Upper lobe of left lung (tissue), 6 donors: ENCODE measurements at regions not wholly inside any gene's neighbourhood (a gene's known extent, or its start where the extent isn't known, plus 50 kb on each side); places are given as distances from the start of the nearest gene placed in this dataset.

Experiments used
- ATAC-seq, 2 donors: fragments of 200-7000 bp; cut with Tn5 transposase; one replicate each; pipeline ENCODE4 v1.9.1; 2022; ENCODE audit warnings: mild to moderate bottlenecking in 2 of 2, moderate library complexity in 2 of 2; ENCODE audit not compliant: low FRiP score in 2 of 2
- DNase-seq, 2 donors: peaks; one replicate each; pipeline ENCODE4 v3.0.0-alpha.2; 2019 to 2020
- H3K27ac ChIP-seq, 4 donors: fragments of 200-600 bp; sonication (generic); one replicate each; pipeline ENCODE4 v1.5.1; 2016 to 2019
- H3K27me3 ChIP-seq, 4 donors: fragments of 200-600 bp; sonication (generic); one replicate each; pipeline ENCODE4 v1.5.1; 2017 to 2019
- H3K36me3 ChIP-seq, 4 donors: fragments of 200-600 bp; sonication (generic); one replicate each; pipeline ENCODE4 v1.5.1; 2016 to 2019
- H3K4me1 ChIP-seq, 4 donors: fragments of 200-600 bp; sonication (generic); one replicate each; pipeline ENCODE4 v1.5.1; 2018 to 2019
- H3K4me3 ChIP-seq, 4 donors: fragments of 200-600 bp; sonication (generic); one replicate each; pipeline ENCODE4 v1.5.1; 2017 to 2019; ENCODE audit warnings: mild to moderate bottlenecking in 2 of 4, moderate library complexity in 1 of 4
- H3K9me3 ChIP-seq, 4 donors: fragments of 200-600 bp; sonication (generic); one replicate each; pipeline ENCODE4 v1.5.1; 2018 to 2019
- EP300 ChIP-seq, 4 donors: sonication (generic); formaldehyde crosslinking; IDR thresholded peaks; one replicate each; pipeline ENCODE4 v1.5.1; 2017; ENCODE audit warnings: antibody characterized with exemption in 4 of 4, control low read depth in 2 of 4
- POLR2A ChIP-seq, 4 donors: fragments of 450-650 bp; IDR thresholded peaks; one replicate each; pipeline ENCODE4 v1.5.1; 2016 to 2017; ENCODE audit warnings: antibody characterized with exemption in 4 of 4, mild to moderate bottlenecking in 2 of 4
- POLR2AphosphoS5 ChIP-seq, 2 donors: sonication (generic); formaldehyde crosslinking; IDR thresholded peaks; one replicate each; pipeline ENCODE4 v1.5.1; 2017; ENCODE audit warnings: antibody characterized with exemption in 2 of 2
- WGBS, 2 donors: methylation state at CpG; one replicate each; pipeline ENCODE4 v1.1.5; 2017 to 2018; 5-methylcytosine and 5-hydroxymethylcytosine counted together
- TF ChIP-seq, protein P1 (sequence below), 6 experiments: fragments of 450-650 bp in 4 of 6; fragments of 200-600 bp in 2 of 6; sonication (generic) in 2 of 6; IDR thresholded peaks; one replicate each; pipeline ENCODE4 v1.5.1; 2016 to 2019; ENCODE audit warnings: antibody characterized with exemption in 6 of 6
- donor health status: DM: no; HTN: no; CAD: no; lungs with moderate emphysema.
- donor health status: DM: no; HTN: yes; CAD: no; lungs with severe emphysema.

DNA sequence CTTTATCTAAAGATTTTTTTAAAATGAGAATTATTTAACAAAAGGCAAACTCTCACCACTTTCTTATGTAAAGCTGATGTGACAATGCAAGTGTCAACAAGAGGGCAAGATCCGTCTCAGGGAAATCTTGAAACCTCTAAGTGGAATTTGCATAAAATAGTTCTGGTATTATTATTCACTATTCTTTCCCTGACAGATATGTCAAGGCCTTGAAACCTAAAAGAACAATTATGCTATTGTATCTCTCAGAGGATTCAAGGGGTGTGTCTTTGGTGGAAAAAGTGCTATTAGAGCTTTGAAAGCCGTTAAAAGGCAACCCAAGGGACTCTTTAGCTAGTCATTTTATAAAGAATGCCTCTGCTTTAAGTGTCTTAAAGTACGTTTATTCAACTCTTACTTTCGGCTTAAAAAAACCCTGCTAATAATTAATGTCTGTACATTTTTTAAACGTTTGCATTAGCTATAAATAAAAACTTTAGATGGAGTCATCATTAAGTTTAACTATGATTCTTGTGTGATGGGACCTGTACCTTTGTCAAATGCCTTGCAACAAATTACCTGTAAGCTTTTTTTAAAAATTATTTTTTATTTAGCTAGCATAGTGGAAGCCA is 585.5 kb downstream of the VRK1 start:
- DNase-seq (no peak), ATAC-seq (no peak)
- WGBS, 2 donors: 51 to 53% methylated on average over 5 of the region's 5 CpGs
- H3K27ac ChIP-seq: no peak overlapping the region
- H3K27me3 ChIP-seq: no peaks in the 10 kb centered on the region
- TF ChIP-seq, protein P1, sequence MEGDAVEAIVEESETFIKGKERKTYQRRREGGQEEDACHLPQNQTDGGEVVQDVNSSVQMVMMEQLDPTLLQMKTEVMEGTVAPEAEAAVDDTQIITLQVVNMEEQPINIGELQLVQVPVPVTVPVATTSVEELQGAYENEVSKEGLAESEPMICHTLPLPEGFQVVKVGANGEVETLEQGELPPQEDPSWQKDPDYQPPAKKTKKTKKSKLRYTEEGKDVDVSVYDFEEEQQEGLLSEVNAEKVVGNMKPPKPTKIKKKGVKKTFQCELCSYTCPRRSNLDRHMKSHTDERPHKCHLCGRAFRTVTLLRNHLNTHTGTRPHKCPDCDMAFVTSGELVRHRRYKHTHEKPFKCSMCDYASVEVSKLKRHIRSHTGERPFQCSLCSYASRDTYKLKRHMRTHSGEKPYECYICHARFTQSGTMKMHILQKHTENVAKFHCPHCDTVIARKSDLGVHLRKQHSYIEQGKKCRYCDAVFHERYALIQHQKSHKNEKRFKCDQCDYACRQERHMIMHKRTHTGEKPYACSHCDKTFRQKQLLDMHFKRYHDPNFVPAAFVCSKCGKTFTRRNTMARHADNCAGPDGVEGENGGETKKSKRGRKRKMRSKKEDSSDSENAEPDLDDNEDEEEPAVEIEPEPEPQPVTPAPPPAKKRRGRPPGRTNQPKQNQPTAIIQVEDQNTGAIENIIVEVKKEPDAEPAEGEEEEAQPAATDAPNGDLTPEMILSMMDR (IDR thresholded peaks at IDR 0.05): no peak
- no peak for TF ChIP-seq POLR2A (IDR thresholded peaks at IDR 0.05)
- TF ChIP-seq EP300 (IDR thresholded peaks at IDR 0.05): no peak
- TF ChIP-seq POLR2AphosphoS5 (IDR thresholded peaks at IDR 0.05): no peak
- no peaks in the 10 kb centered on the region for H3K4me1 ChIP-seq
- H3K4me3 ChIP-seq: no peak overlapping the region
- no peaks in the 10 kb centered on the region for H3K9me3 ChIP-seq
- H3K36me3 ChIP-seq: no peaks in the 10 kb centered on the region

DNA sequence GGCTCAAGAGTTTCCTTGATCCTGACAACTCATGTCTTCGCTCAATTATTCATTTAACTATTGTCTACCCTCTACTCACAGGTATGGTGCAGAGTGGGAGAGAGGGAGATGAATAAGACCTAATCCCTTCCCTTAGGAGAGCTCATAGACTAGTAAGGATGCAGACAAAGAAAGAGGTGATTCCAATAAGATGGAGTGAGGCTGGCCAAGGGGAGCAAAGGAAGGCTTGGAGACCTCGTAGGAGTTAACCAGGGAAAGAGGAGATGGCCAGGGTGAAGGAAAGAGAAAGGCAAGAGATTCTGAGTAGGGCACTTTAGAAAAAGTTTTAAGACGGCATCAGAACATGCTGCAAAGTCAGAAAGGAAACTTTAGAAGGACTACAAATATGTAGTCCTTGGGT is 588.5 kb downstream of the VRK1 start:
- Histone ChIP-seq H3K9me3 (no peaks in the 10 kb centered on the region), H3K27ac (no peak overlapping the region), H3K27me3 (no peaks in the 10 kb centered on the region), H3K4me1 (no peaks in the 10 kb centered on the region), H3K4me3 (no peak overlapping the region), H3K36me3 (no peaks in the 10 kb centered on the region)
- no peak for ATAC-seq
- WGBS, 2 donors: 78 to 87% methylated on average over 3 of the region's 3 CpGs
- DNase-seq: no peak
- no peak for TF ChIP-seq POLR2AphosphoS5 (IDR thresholded peaks at IDR 0.05)

DNA sequence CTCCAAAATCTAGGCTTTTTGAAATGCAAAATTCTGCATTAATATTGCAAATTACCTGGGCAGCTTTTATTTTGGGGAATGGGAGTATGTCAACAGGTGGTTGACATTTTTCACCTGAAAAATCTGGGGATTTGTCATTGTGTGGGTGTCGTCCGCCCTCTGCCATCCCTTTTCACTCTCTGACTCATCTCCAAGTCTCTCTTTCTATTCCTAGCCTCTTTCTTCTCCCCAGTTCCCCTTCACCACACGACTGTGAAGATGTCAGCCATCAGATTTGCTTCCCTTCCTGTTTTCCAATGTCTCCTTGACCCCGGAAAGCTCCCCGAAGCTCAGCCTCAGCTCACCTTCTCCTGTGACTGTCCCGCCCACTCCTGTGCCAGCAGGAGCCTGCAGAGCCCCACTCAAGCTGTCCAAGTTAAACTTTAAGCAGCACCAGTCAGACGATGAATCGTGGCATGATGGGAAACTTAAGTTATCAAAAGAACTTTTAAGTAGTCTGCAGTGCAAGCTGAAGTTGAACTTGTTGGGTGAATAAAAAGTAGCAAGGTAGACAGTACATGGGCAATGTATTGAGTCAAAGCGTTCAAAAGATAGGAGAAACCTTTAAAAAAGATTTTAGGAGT is 590.2 kb downstream of the VRK1 start:
- no peak for TF ChIP-seq POLR2A (IDR thresholded peaks at IDR 0.05)
- no peak for TF ChIP-seq POLR2AphosphoS5 (IDR thresholded peaks at IDR 0.05)
- TF ChIP-seq, protein P1 (IDR thresholded peaks at IDR 0.05): no peak
- no peak for TF ChIP-seq EP300 (IDR thresholded peaks at IDR 0.05)
- no peaks in the 10 kb centered on the region for H3K4me1 ChIP-seq
- no peaks in the 10 kb centered on the region for H3K36me3 ChIP-seq
- H3K9me3 ChIP-seq: no peaks in the 10 kb centered on the region
- 45 to 51% methylated on average over 9 of the region's 9 CpGs for WGBS, 2 donors
- no peak overlapping the region for H3K27ac ChIP-seq
- ATAC-seq (no peak), DNase-seq (no peak)
- no peaks in the 10 kb centered on the region for H3K27me3 ChIP-seq
- no peak overlapping the region for H3K4me3 ChIP-seq

DNA sequence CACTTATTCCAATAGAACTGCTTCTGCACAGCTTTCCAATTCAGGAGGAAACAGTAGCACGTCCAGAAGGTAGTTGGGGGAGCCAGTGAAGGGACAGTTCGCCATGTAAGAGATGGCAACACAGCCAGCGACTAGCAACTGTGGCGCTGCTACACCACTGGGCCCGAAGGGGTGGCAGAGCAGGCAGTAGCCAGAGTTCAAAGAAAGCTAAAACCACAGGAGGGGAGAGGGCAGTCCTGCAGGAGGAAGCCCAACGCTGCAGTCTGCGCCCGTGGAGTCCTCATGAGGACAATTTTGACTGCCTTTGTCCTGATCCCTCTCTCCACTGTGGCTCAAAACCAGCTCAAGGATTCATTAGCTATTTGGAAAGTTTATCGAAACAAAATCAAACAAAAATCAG is 591.2 kb downstream of the VRK1 start:
- Histone ChIP-seq H3K9me3 (no peaks in the 10 kb centered on the region), H3K4me3 (no peak overlapping the region), H3K36me3 (no peaks in the 10 kb centered on the region), H3K4me1 (no peaks in the 10 kb centered on the region), H3K27ac (no peak overlapping the region), H3K27me3 (no peaks in the 10 kb centered on the region)
- TF ChIP-seq POLR2A (IDR thresholded peaks at IDR 0.05): no peak
- no peak for TF ChIP-seq EP300 (IDR thresholded peaks at IDR 0.05)
- TF ChIP-seq, protein P1 (IDR thresholded peaks at IDR 0.05): no peak
- TF ChIP-seq POLR2AphosphoS5 (IDR thresholded peaks at IDR 0.05): no peak
- 42 to 46% methylated on average over 9 of the region's 9 CpGs for WGBS, 2 donors
- ATAC-seq (no peak), DNase-seq (no peak)

DNA sequence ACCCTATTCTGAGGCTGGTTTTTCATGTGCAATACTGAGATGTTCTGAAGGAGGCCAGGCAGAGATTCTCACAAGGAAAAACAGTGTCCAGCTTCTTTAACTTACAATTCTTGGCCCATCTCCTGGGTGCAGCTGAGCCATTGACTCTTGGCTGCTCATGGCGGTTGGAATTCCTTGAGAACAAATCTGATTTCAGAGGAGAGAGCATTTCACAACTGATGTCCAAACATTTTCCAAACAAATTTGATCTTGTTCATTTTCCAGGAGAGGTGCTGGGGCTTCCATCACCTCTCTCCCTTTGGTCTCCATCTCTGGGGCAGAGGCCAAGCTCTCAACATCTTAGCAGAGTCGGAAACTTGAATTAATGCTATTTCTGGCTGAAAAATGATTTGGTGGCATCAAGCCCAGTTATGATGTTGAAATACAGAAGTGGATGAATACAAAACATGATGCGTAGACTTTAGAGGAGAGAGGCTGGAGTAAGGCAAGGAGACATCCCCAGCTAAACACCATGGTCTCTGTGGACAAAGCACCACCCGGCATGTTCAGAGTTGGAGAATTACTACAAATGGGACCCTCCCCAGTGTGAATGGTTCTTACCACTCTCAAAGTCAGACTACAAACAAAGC is 593.0 kb downstream of the VRK1 start:
- no peaks in the 10 kb centered on the region for H3K36me3 ChIP-seq
- DNase-seq (no peak), ATAC-seq (peak in 1 of 2 donors; percentile 50)
- 64 to 81% methylated on average over 4 of the region's 4 CpGs for WGBS, 2 donors
- no peak overlapping the region for H3K27ac ChIP-seq
- no peaks in the 10 kb centered on the region for H3K4me1 ChIP-seq
- no peak overlapping the region for H3K4me3 ChIP-seq
- no peaks in the 10 kb centered on the region for H3K9me3 ChIP-seq
- TF ChIP-seq EP300 (IDR thresholded peaks at IDR 0.05) (no peak), POLR2A (IDR thresholded peaks at IDR 0.05) (no peak), POLR2AphosphoS5 (IDR thresholded peaks at IDR 0.05) (no peak)
- TF ChIP-seq, protein P1 (IDR thresholded peaks at IDR 0.05): no peak
- H3K27me3 ChIP-seq: no peaks in the 10 kb centered on the region
